ENCODE measurements at regions not wholly inside any gene's neighbourhood (a gene's known extent, or its start where the extent isn't known, plus 50 kb on each side); places are given as distances from the start of the nearest gene placed in this dataset.

DNA sequence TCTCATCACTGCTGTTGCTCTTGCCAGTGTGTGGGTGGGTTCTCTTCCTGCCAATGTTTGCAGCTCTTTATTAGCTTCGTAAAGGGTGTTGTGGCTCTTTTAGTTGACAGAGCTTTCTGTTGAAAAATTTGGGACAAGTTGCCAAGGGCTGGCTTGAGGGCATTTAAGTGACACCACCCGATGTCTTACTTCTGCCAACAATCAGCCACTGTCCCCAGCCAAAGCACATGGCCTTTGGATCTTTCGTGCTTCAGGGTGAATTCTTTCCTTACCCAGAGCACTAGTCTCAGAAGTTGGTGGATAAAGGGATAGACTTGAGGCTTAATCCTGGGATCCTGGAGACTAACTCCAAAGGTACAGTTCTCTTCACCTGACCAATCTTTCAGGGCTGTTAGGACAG, 113.6 kb downstream of the SOX3 start:
- no peak overlapping the region for H3K4me3 ChIP-seq (ENCODE audit: low read depth, low read length)

DNA sequence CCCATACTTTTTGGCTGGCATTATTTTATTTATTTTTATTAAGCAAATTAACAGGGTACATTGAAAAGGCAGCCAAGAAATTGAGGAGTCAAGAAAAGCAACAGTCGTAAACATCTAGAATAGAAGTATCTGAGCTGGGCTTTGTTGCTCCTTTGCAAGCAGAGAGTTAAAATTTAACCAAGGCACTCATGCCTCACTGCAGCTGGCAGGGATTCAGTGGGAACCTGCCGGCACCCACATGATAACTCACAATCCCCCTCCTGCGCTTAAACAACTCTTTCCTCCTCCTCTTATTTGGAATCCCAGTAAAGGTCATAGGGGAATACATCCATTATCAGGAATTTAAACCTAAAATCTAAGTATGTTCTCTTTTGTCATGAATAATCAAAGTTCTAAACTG, 115.5 kb downstream of the SOX3 start:
- H3K36me3 ChIP-seq (ENCODE audit: control insufficient read depth, insufficient read depth, low read length), result no peaks in the 10 kb centered on the region
- no peak overlapping the region for H3K9ac ChIP-seq (ENCODE audit: low read depth, low read length)
- H3K4me1 ChIP-seq (ENCODE audit: control insufficient read depth, insufficient read depth, low read length), result no peaks in the 10 kb centered on the region
- no peak overlapping the region for H3K4me3 ChIP-seq (ENCODE audit: low read depth, low read length)
- no peaks in the 10 kb centered on the region for H3K9me3 ChIP-seq (ENCODE audit: control insufficient read depth, insufficient read depth, low read length)
- H3K27me3 ChIP-seq (ENCODE audit: control insufficient read depth, insufficient read depth, low read length), result no peaks in the 10 kb centered on the region

More for the DNA sequence above, 113.6 kb downstream of the SOX3 start:
- no peaks in the 10 kb centered on the region for H3K9me3 ChIP-seq (ENCODE audit: control insufficient read depth, insufficient read depth, low read length)
- no peaks in the 10 kb centered on the region for H3K4me1 ChIP-seq (ENCODE audit: control insufficient read depth, insufficient read depth, low read length)
- H3K27me3 ChIP-seq (ENCODE audit: control insufficient read depth, insufficient read depth, low read length), result no peaks in the 10 kb centered on the region
- H3K36me3 ChIP-seq (ENCODE audit: control insufficient read depth, insufficient read depth, low read length), result no peaks in the 10 kb centered on the region
- H3K9ac ChIP-seq (ENCODE audit: low read depth, low read length), result no peak overlapping the region

DNA sequence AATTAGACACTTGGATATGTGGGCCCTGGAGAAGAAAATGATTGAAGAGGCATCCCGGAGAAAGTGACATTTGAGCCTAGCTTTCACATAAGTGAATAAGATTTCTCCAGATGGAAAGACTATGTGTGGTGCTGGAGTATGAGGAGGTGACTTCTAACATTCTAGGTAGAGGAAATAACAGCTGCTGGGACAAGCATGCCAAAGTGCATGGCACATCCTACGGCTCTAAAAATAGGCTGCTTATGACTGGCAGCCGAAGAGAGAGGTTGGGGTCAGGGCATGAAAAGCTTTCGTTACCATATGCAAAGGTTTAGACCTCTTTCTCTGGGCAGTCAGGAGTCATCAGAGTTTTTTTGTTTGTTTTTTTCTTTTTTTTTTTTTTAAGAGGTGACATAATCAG, 142.0 kb downstream of the SOX3 start:
- Histone ChIP-seq H3K9me3 (ENCODE audit: control insufficient read depth, insufficient read depth, low read length) (no peaks in the 10 kb centered on the region), H3K4me3 (ENCODE audit: low read depth, low read length) (no peak overlapping the region), H3K9ac (ENCODE audit: low read depth, low read length) (no peak overlapping the region), H3K27me3 (ENCODE audit: control insufficient read depth, insufficient read depth, low read length) (peaks cover 5% of the 10 kb centered on the region), H3K4me1 (ENCODE audit: control insufficient read depth, insufficient read depth, low read length) (peaks cover 18% of the 10 kb centered on the region), H3K36me3 (ENCODE audit: control insufficient read depth, insufficient read depth, low read length) (no peaks in the 10 kb centered on the region)

DNA sequence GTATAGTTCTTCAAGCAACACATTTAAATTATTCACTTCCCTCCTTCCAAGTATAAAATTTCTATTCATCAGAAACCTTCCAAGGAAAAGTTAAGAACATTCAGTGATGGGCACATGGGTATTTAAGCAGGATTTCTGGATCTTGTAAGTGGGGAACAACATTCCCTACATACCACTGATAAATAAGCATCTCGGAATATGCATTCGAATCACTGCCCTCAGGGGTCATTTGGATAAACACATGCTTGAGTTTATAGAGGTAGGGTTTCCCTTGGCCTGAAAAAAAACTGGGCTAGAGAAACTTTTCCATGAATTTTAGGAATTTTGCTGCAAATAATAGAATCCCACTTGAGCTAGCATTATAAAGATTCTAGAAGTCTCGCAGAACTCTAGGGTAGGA, 143.9 kb downstream of the SOX3 start:
- Histone ChIP-seq H3K4me3 (ENCODE audit: low read depth, low read length) (no peak overlapping the region), H3K9ac (ENCODE audit: low read depth, low read length) (no peak overlapping the region), H3K4me1 (ENCODE audit: control insufficient read depth, insufficient read depth, low read length) (peaks cover 18% of the 10 kb centered on the region), H3K9me3 (ENCODE audit: control insufficient read depth, insufficient read depth, low read length) (no peaks in the 10 kb centered on the region), H3K36me3 (ENCODE audit: control insufficient read depth, insufficient read depth, low read length) (no peaks in the 10 kb centered on the region), H3K27me3 (ENCODE audit: control insufficient read depth, insufficient read depth, low read length) (peaks cover 18% of the 10 kb centered on the region)

DNA sequence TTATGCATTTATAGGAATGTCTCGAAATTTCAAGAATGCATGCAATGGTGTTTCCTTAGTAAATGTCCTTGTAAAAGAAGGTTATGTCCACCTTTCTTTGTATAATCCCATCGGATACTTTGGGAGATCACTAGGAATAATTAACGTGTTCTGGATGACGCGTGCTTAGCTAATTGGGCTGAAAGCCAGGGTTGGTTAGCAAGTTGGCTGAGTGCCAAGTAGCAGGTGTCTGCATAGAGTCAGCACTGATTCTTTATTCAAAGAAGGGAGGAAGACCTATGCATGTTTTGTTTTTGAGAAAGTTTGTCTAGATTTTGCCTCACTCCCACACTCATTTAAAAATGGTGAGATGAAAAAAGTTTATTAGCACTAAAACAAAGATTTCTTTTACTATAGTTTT, 144.6 kb downstream of the SOX3 start:
- Histone ChIP-seq H3K9me3 (ENCODE audit: control insufficient read depth, insufficient read depth, low read length) (no peaks in the 10 kb centered on the region), H3K27me3 (ENCODE audit: control insufficient read depth, insufficient read depth, low read length) (peaks cover 21% of the 10 kb centered on the region), H3K36me3 (ENCODE audit: control insufficient read depth, insufficient read depth, low read length) (no peaks in the 10 kb centered on the region), H3K4me3 (ENCODE audit: low read depth, low read length) (no peak overlapping the region), H3K9ac (ENCODE audit: low read depth, low read length) (no peak overlapping the region), H3K4me1 (ENCODE audit: control insufficient read depth, insufficient read depth, low read length) (peaks cover 21% of the 10 kb centered on the region)

DNA sequence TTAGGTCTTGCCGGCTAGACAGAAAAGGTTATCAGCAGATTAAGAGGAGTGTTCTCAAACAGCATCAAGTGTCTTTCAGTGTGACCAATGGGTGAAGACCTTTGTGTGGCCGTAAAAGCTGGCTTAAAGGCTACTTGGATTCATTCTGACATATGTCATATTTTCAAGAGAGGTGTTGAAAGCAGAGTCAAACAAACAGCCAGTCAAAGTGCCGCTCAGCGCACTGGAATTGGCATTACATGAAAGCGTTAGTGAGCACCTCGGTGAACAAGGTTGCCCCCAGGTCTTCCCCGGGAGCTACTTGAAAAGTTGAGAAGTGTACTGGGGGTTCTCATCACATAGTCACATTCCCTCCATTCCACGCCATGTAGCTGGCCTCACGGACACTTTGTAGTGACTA, 148.9 kb downstream of the SOX3 start:
- Histone ChIP-seq H3K36me3 (ENCODE audit: control insufficient read depth, insufficient read depth, low read length) (no peaks in the 10 kb centered on the region), H3K9ac (ENCODE audit: low read depth, low read length) (no peak overlapping the region), H3K4me3 (ENCODE audit: low read depth, low read length) (no peak overlapping the region), H3K4me1 (ENCODE audit: control insufficient read depth, insufficient read depth, low read length) (peaks cover 14% of the 10 kb centered on the region), H3K9me3 (ENCODE audit: control insufficient read depth, insufficient read depth, low read length) (no peaks in the 10 kb centered on the region), H3K27me3 (ENCODE audit: control insufficient read depth, insufficient read depth, low read length) (peaks cover 24% of the 10 kb centered on the region)

DNA sequence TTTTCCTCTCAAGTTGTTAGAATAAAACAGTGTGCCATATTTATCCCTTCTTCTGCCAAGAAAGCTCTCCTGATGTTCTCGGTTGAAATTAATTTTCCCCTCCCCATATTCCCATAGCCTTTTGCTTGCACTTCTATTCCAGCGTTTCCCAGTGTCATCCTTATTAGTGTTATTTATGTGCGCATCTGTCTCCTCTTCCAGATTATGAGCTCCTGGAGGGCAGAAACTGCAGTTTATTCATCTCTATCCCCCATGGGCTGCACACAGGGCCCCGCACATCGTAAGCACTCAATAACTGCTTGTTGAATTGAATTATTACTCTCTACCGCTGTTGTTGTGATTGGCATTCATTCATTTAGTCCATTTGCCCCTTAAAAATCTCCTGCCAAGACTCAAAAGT, 149.4 kb downstream of the SOX3 start:
- no peak overlapping the region for H3K4me3 ChIP-seq (ENCODE audit: low read depth, low read length)
- H3K4me1 ChIP-seq (ENCODE audit: control insufficient read depth, insufficient read depth, low read length), result peaks cover 11% of the 10 kb centered on the region
- H3K9ac ChIP-seq (ENCODE audit: low read depth, low read length), result no peak overlapping the region
- no peaks in the 10 kb centered on the region for H3K36me3 ChIP-seq (ENCODE audit: control insufficient read depth, insufficient read depth, low read length)
- H3K9me3 ChIP-seq (ENCODE audit: control insufficient read depth, insufficient read depth, low read length), result no peaks in the 10 kb centered on the region
- H3K27me3 ChIP-seq (ENCODE audit: control insufficient read depth, insufficient read depth, low read length), result peaks cover 24% of the 10 kb centered on the region

DNA sequence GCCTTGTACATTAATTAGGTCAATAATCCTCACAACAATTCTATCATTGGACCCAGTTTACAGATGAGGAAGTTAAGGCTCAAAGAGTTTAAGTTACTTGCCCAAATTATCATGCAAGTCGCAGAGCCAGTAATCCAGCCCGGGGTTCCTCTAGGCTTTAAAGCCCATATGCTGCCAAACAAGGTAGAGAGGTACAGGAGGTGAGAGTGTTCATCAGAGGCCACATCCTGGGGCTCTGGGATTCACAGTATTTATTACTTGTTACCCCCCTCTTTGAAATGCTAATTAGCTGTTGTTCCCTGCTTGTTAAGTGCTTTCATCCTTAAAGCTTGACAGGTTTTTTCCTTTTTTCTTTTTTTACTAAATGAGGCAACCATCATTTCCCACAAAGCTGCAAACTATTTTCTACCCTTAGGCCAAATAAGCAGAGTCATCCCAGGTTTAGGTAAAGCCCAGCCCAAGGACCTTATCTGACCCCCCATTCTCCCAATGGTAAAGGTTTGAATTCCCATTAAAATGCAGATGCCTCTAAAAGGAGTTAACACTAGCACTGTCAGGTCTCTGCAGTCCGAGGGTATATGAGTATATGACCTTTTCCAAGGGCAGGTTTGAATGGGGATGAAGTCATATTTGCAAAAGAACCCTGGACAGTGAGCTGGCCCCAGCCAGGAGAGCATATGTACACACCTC, 150.3 kb downstream of the SOX3 start:
- peaks cover 8% of the 10 kb centered on the region for H3K4me1 ChIP-seq (ENCODE audit: control insufficient read depth, insufficient read depth, low read length)
- no peaks in the 10 kb centered on the region for H3K36me3 ChIP-seq (ENCODE audit: control insufficient read depth, insufficient read depth, low read length)
- peaks cover 24% of the 10 kb centered on the region for H3K27me3 ChIP-seq (ENCODE audit: control insufficient read depth, insufficient read depth, low read length)
- H3K9ac ChIP-seq (ENCODE audit: low read depth, low read length), result no peak overlapping the region
- H3K4me3 ChIP-seq (ENCODE audit: low read depth, low read length), result no peak overlapping the region
- H3K9me3 ChIP-seq (ENCODE audit: control insufficient read depth, insufficient read depth, low read length), result no peaks in the 10 kb centered on the region

DNA sequence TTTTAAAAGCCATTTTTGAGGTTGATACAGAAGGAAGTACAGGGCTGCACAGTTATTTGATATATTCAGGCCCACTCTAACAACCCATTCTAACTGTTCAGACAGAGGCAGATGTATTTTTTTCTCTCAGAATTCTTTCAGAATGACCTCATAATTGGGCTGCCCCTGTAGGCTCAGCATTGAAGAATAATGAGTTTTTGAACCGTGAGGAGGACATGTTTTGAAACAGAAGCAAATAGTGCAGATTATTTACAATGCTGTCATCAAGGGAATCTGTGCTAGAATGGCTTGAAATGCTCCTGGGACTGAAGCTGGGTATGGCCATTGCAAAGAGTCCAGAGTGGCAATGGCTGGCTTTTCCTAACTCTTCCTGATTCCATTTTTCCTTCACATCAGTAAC, 158.1 kb downstream of the SOX3 start:
- H3K4me1 ChIP-seq (ENCODE audit: control insufficient read depth, insufficient read depth, low read length), result peaks cover 23% of the 10 kb centered on the region
- H3K4me3 ChIP-seq (ENCODE audit: low read depth, low read length), result no peak overlapping the region
- H3K9ac ChIP-seq (ENCODE audit: low read depth, low read length), result no peak overlapping the region
- no peaks in the 10 kb centered on the region for H3K27me3 ChIP-seq (ENCODE audit: control insufficient read depth, insufficient read depth, low read length)
- H3K36me3 ChIP-seq (ENCODE audit: control insufficient read depth, insufficient read depth, low read length), result no peaks in the 10 kb centered on the region
- H3K9me3 ChIP-seq (ENCODE audit: control insufficient read depth, insufficient read depth, low read length), result no peaks in the 10 kb centered on the region

DNA sequence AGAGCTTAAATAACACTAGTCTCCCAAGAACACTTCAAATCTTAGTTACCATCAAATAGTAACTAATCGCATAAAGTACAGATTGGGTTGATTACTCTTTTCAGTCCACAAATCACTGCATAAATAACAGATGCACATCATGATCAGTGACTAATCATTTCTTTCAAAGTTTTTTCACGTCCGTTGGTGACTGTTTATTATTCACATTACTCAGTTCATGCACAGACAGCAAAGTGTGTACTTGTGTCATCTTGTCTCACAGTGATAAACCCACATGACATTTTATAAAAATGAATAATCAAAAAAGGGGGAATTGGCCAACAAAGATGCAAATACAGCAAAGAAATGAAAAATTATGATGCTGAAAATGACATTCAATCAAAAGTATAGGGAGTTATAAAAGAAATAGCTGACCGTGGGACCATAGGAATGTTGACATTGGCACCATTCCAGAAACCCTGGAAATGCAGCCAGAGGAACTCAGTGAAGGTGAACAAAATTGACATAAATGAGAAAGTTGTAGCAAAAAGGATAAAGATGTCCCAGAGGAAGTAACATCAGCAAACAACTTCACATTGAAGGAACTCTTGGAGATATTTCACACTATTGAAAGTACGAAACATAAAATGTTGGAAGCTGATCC, 161.5 kb downstream of the SOX3 start:
- no peaks in the 10 kb centered on the region for H3K27me3 ChIP-seq (ENCODE audit: control insufficient read depth, insufficient read depth, low read length)
- peaks cover 28% of the 10 kb centered on the region for H3K4me1 ChIP-seq (ENCODE audit: control insufficient read depth, insufficient read depth, low read length)
- no peak overlapping the region for H3K9ac ChIP-seq (ENCODE audit: low read depth, low read length)
- H3K4me3 ChIP-seq (ENCODE audit: low read depth, low read length), result no peak overlapping the region
- H3K9me3 ChIP-seq (ENCODE audit: control insufficient read depth, insufficient read depth, low read length), result no peaks in the 10 kb centered on the region
- H3K36me3 ChIP-seq (ENCODE audit: control insufficient read depth, insufficient read depth, low read length), result no peaks in the 10 kb centered on the region

DNA sequence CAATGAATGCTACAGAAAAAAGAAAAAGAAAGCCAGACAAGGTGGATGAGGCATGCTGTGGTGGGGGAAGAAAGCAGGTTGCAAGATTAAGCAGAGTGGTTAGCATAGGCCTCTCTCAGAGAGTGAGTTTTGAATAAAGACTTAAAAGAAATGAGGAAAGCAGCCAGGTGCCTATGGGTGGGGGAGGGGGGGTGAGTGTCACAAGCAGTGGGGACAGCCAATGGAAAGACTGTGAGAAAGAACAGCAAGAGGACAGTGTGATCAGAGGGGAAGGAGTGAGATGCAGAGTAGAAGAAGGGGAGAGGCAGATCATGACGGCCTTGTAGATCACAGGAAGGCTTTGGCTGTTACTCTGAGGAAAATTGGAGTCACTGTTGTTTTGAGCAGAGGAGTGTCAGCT, 162.5 kb downstream of the SOX3 start:
- Histone ChIP-seq H3K27me3 (ENCODE audit: control insufficient read depth, insufficient read depth, low read length) (no peaks in the 10 kb centered on the region), H3K9me3 (ENCODE audit: control insufficient read depth, insufficient read depth, low read length) (no peaks in the 10 kb centered on the region), H3K9ac (ENCODE audit: low read depth, low read length) (no peak overlapping the region), H3K4me1 (ENCODE audit: control insufficient read depth, insufficient read depth, low read length) (peaks cover 28% of the 10 kb centered on the region), H3K4me3 (ENCODE audit: low read depth, low read length) (no peak overlapping the region), H3K36me3 (ENCODE audit: control insufficient read depth, insufficient read depth, low read length) (no peaks in the 10 kb centered on the region)

DNA sequence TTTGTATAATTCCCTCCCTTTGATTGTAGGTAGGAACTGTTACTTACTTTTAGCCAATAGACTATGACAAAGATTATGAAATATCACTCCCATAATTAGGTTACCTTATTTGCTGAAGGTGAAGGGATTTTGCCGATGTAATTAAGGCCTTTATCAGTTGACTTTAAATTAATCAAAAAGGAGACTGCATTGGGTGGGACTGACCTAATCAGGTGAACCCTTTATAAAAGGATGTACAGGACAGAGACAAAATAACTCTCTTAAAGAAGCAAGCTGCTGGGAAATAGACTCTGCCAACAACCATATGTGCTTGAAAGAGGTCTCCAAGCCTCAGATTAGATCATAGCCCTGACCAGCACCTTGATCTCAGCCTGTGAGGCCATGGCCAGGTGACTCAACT, 167.6 kb downstream of the SOX3 start:
- Histone ChIP-seq H3K4me1 (ENCODE audit: control insufficient read depth, insufficient read depth, low read length) (peaks cover 8% of the 10 kb centered on the region), H3K9me3 (ENCODE audit: control insufficient read depth, insufficient read depth, low read length) (no peaks in the 10 kb centered on the region), H3K4me3 (ENCODE audit: low read depth, low read length) (no peak overlapping the region), H3K36me3 (ENCODE audit: control insufficient read depth, insufficient read depth, low read length) (no peaks in the 10 kb centered on the region), H3K27me3 (ENCODE audit: control insufficient read depth, insufficient read depth, low read length) (peaks cover 2% of the 10 kb centered on the region), H3K9ac (ENCODE audit: low read depth, low read length) (no peak overlapping the region)

Data from iPS-15b (cell line).